B cell (primary cell): ENCODE measurements at regions not wholly inside any gene's neighbourhood (a gene's known extent, or its start where the extent isn't known, plus 50 kb on each side); places are given as distances from the start of the nearest gene placed in this dataset.

Source experiments
- ATAC-seq: fragments of 200-7000 bp; cut with Tn5 transposase; one replicate; pipeline ENCODE4 v1.10.0; 2021; ENCODE audit warnings: low read depth, mild to moderate bottlenecking, moderate number of reproducible peaks, moderate library complexity
- CTCF ChIA-PET: fragments of 350-600 bp; sonication (Branson Sonifier 250); formaldehyde crosslinking; loops from one replicate; lab custom pipeline; 2021; ENCODE audit warnings: antibody characterized with exemption, inconsistent platforms; lab: Charles Lee
- POLR2A ChIA-PET: fragments of 350-600 bp; sonication (Branson Sonifier 250); formaldehyde crosslinking; loops from one replicate; lab custom pipeline; 2021; ENCODE audit warnings: antibody characterized with exemption; lab: Charles Lee
- DNase-seq: peaks from one replicate; pipeline ENCODE4 v3.0.0; 2013
- H2AFZ ChIP-seq: 2 replicates; pipeline ENCODE4 v1.6.1; 2012; ENCODE audit warnings: mild to moderate bottlenecking, low read depth, low read length; ENCODE audit not compliant: insufficient read depth, poor library complexity, severe bottlenecking
- H3K27ac ChIP-seq, 2 donors: 1 replicate in 1 of 2; 2 replicates in 1 of 2; pipeline ENCODE4 v1.5.1; 2012 to 2013; ENCODE audit warnings: low read length in 2 of 2, mild to moderate bottlenecking in 2 of 2, moderate library complexity in 1 of 2
- H3K27me3 ChIP-seq, 4 experiments: fragments of 200-600 bp in 1 of 4; sonication (generic) in 1 of 4; replicated peaks in 1 of 4; 1 replicate in 2 of 4; 2 replicates in 2 of 4; pipeline versions ENCODE4 v1.6.1 to v1.7.0; 2013 to 2016; ENCODE audit warnings: low read length in 3 of 4, mild to moderate bottlenecking in 2 of 4, mixed read lengths in 1 of 4, moderate library complexity in 1 of 4; ENCODE audit not compliant: insufficient read depth in 4 of 4, control insufficient read depth in 3 of 4; ENCODE audit errors: control extremely low read depth in 1 of 4
- H3K36me3 ChIP-seq, 2 experiments: replicated peaks in 1 of 2; 1 replicate in 1 of 2; 2 replicates in 1 of 2; pipeline versions ENCODE4 v1.6.1 to v1.7.1; 2013; ENCODE audit warnings: low read length in 1 of 2; ENCODE audit not compliant: insufficient read depth in 2 of 2, control insufficient read depth in 1 of 2; ENCODE audit errors: control extremely low read depth in 1 of 2, extremely low read depth in 1 of 2
- H3K4me1 ChIP-seq, 2 donors: fragments of 200-600 bp in 1 of 2; sonication (generic) in 1 of 2; 1 replicate in 1 of 2; 2 replicates in 1 of 2; pipeline versions ENCODE4 v1.5.1 to v1.6.1; 2013 to 2017; ENCODE audit warnings: low read length in 2 of 2; ENCODE audit not compliant: control insufficient read depth in 2 of 2, insufficient read depth in 2 of 2
- H3K4me2 ChIP-seq: replicated peaks from 2 replicates; pipeline ENCODE3; 2012; ENCODE audit warnings: mild to moderate bottlenecking, low read depth, low read length; ENCODE audit not compliant: poor library complexity, severe bottlenecking
- H3K4me3 ChIP-seq, 5 experiments: fragments of 200-600 bp in 1 of 5; sonication (generic) in 1 of 5; 1 replicate in 3 of 5; 2 replicates in 2 of 5; pipeline versions ENCODE4 v1.5.1 to v1.7.0; 2011 to 2016; ENCODE audit warnings: low read length in 4 of 5, mild to moderate bottlenecking in 4 of 5, low read depth in 2 of 5, control low read depth in 1 of 5, moderate library complexity in 1 of 5; ENCODE audit not compliant: insufficient read depth in 1 of 5; ENCODE audit errors: control extremely low read depth in 1 of 5, extremely low read depth in 1 of 5
- H3K79me2 ChIP-seq: fragments of 200-600 bp; sonication (generic); one replicate; pipeline ENCODE4 v1.6.0; 2016; ENCODE audit warnings: low read length; ENCODE audit not compliant: control insufficient read depth, insufficient read depth
- H3K9ac ChIP-seq: fragments of 200-600 bp; sonication (generic); 2 replicates; pipeline ENCODE4 v1.6.1; 2017; ENCODE audit warnings: mild to moderate bottlenecking, low read length, moderate library complexity
- H3K9me3 ChIP-seq, 3 donors: one replicate each; pipeline versions ENCODE4 v1.6.1 to v1.7.1; 2013; ENCODE audit warnings: low read length in 2 of 3; ENCODE audit not compliant: control insufficient read depth in 2 of 3, insufficient read depth in 1 of 3; ENCODE audit errors: control extremely low read depth in 1 of 3
- H4K20me1 ChIP-seq: 2 replicates; pipeline ENCODE4 v1.6.0; 2012; ENCODE audit warnings: mild to moderate bottlenecking, low read length; ENCODE audit not compliant: insufficient read depth, control insufficient read depth, poor library complexity, severe bottlenecking
- H3K27ac Mint-ChIP-seq: one replicate; pipeline ENCODE4 v1.8.0; 2021; ENCODE audit warnings: mixed read lengths
- H3K27me3 Mint-ChIP-seq: one replicate; pipeline ENCODE4 v1.8.0; 2021; ENCODE audit warnings: mixed read lengths
- H3K4me1 Mint-ChIP-seq: one replicate; pipeline ENCODE4 v1.8.0; 2021; ENCODE audit warnings: mixed read lengths
- H3K4me3 Mint-ChIP-seq: one replicate; pipeline ENCODE4 v1.8.0; 2021; ENCODE audit warnings: mixed read lengths
- H3K9me3 Mint-ChIP-seq: one replicate; pipeline ENCODE4 v1.8.0; 2022; ENCODE audit warnings: mixed read lengths; ENCODE audit not compliant: insufficient read depth
- CTCF ChIP-seq: fragments of 200-600 bp; IDR thresholded peaks from one replicate; pipeline ENCODE4 v1.8.0; 2022; ENCODE audit warnings: antibody characterized with exemption, mild to moderate bottlenecking
- EZH2 ChIP-seq: IDR thresholded peaks from 2 replicates; pipeline ENCODE4 v1.6.1; 2012; ENCODE audit warnings: borderline replicate concordance, low read depth, mild to moderate bottlenecking, moderate library complexity, low read length; ENCODE audit not compliant: insufficient read depth, poor library complexity, severe bottlenecking
- WGBS: methylation state at CpG from one replicate; pipeline ENCODE4 v1.1.5; 2013; ENCODE audit warnings: missing lambda C conversion rate; ENCODE audit not compliant: insufficient coverage; 5-methylcytosine and 5-hydroxymethylcytosine counted together
- intact Hi-C: fragments of 100-400 bp; cut with micrococcal nuclease; formaldehyde crosslinking; loops from one replicate; pipeline ENCODE4 v1.10.0; 2022

- Histone ChIP-seq H4K20me1 (no peaks in the 10 kb centered on the region), H3K36me3 (no peaks in the 10 kb centered on the region), H3K9me3 (peaks cover 0 to 10% (median 0%) of the 10 kb centered on the region in 3 donors), H3K27ac (no peak overlapping the region), H3K4me1 (no peaks in the 10 kb centered on the region), H3K79me2 (no peaks in the 10 kb centered on the region), H3K27me3 (no peaks in the 10 kb centered on the region), H2AFZ (no peak overlapping the region), H3K9ac (no peak overlapping the region), H3K4me2 (no peak overlapping the region), H3K4me3 (no peak overlapping the region)
- Mint-ChIP-seq H3K27me3 (no peaks in the 10 kb centered on the region), H3K4me3 (no peak overlapping the region), H3K4me1 (no peaks in the 10 kb centered on the region), H3K27ac (no peak overlapping the region), H3K9me3 (no peaks in the 10 kb centered on the region)
- CTCF ChIA-PET: no interaction called here
- WGBS: 100% methylated on average over 1 of the region's 3 CpGs
- TF ChIP-seq EZH2 (no peak), CTCF (no peak)
- POLR2A ChIA-PET: no interaction called here
- no peak for ATAC-seq
- intact Hi-C loops: no loop called here
- no peak for DNase-seq
Observed at GRCh38 chr6:22821664-22822320, 252.4 kb downstream of the HDGFL1 start.

GRCh38 chr6:22825210-22825609 is 255.8 kb downstream of the HDGFL1 start:
- no peak for ATAC-seq
- H3K4me3 ChIP-seq: no peak overlapping the region
- H4K20me1 ChIP-seq: no peaks in the 10 kb centered on the region
- no peaks in the 10 kb centered on the region for H3K4me1 Mint-ChIP-seq
- H2AFZ ChIP-seq: no peak overlapping the region
- H3K27me3 Mint-ChIP-seq: no peaks in the 10 kb centered on the region
- intact Hi-C loops: no loop called here
- H3K27ac ChIP-seq: no peak overlapping the region
- 0% methylated on average over 1 of the region's 3 CpGs for WGBS
- no peak overlapping the region for H3K9ac ChIP-seq
- H3K4me2 ChIP-seq: no peak overlapping the region
- H3K36me3 ChIP-seq: no peaks in the 10 kb centered on the region
- no peaks in the 10 kb centered on the region for H3K79me2 ChIP-seq
- no peaks in the 10 kb centered on the region for H3K27me3 ChIP-seq
- no peak for TF ChIP-seq CTCF
- ChIA-PET POLR2A (no interaction called here), CTCF (no interaction called here)
- H3K9me3 ChIP-seq: no peaks in the 10 kb centered on the region
- no peaks in the 10 kb centered on the region for H3K4me1 ChIP-seq
- H3K4me3 Mint-ChIP-seq: no peak overlapping the region
- DNase-seq: no peak
- H3K27ac Mint-ChIP-seq: no peak overlapping the region
- no peaks in the 10 kb centered on the region for H3K9me3 Mint-ChIP-seq
